ENCODE measurements at regions not wholly inside any gene's neighbourhood (a gene's known extent, or its start where the extent isn't known, plus 50 kb on each side); places are given as distances from the start of the nearest gene placed in this dataset.
"Not testable (repeated sequence)": the region's sequence is repeated elsewhere in the genome, so short reads cannot be mapped to it uniquely, and the experiment has no call there.

DNA sequence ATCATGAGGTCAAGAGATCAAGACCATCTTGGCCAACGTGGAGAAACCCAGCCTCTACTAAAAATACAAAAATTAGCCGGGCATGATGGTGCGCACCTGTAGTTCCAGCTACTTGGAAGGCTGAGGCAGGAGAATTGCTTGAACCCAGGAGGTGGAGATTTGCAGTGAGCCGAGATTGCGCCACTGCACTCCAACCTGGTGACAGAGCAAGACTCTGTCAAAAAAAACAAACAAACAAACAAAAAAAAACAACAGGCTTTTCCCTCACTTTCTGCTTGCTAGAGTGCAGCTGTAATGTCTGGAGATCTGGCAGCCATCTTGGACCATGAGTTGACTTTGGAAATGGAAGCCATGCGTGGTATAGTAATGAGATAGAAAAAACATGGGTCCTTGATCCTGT, 101.1 kb upstream of the SHB start:
- H3K36me3 ChIP-seq (ENCODE audit: control insufficient read depth in 2 of 3, insufficient read depth in 3 of 3, low read length in 3 of 3); H3K27me3 ChIP-seq (ENCODE audit: control insufficient read depth, insufficient read depth, low read length); H3K4me3 ChIP-seq (ENCODE audit: low read length in 3 of 3); intact Hi-C loops (cut with DNase I); FAIRE-seq; H3K9me3 ChIP-seq (ENCODE audit: control insufficient read depth in 2 of 3, insufficient read depth in 1 of 3, low read length in 3 of 3); DNase-seq; H3K4me1 ChIP-seq (ENCODE audit: control insufficient read depth in 2 of 3, insufficient read depth in 2 of 3, low read depth in 1 of 3, low read length in 3 of 3); H3K27ac ChIP-seq (ENCODE audit: low read depth in 2 of 2, low read length in 2 of 2); H3K9ac ChIP-seq (ENCODE audit: low read length in 3 of 3): not testable (repeated sequence)

GRCh38 chr9:38166501-38166900, 97.5 kb upstream of the SHB start:
- Histone ChIP-seq H3K9me3 (ENCODE audit: control insufficient read depth in 2 of 3, insufficient read depth in 1 of 3, low read length in 3 of 3) (peaks cover 0 to 8% (median 0%) of the 10 kb centered on the region in 3 donors), H3K27me3 (ENCODE audit: control insufficient read depth, insufficient read depth, low read length) (no peaks in the 10 kb centered on the region), H3K9ac (ENCODE audit: low read length in 3 of 3) (no peak overlapping the region), H3K27ac (ENCODE audit: low read depth in 2 of 2, low read length in 2 of 2) (no peak overlapping the region), H3K4me1 (ENCODE audit: control insufficient read depth in 2 of 3, insufficient read depth in 2 of 3, low read depth in 1 of 3, low read length in 3 of 3) (no peaks in the 10 kb centered on the region), H3K36me3 (ENCODE audit: control insufficient read depth in 2 of 3, insufficient read depth in 3 of 3, low read length in 3 of 3) (no peaks in the 10 kb centered on the region), H3K4me3 (ENCODE audit: low read length in 3 of 3) (no peak overlapping the region)
- no peak for TF ChIP-seq CTCF (IDR thresholded peaks at IDR 0.05; ENCODE audit: borderline replicate concordance, extremely low read depth, insufficient read depth)
- no peak for DNase-seq
- intact Hi-C loops (cut with DNase I): no loop called here
- FAIRE-seq: no peak

DNA sequence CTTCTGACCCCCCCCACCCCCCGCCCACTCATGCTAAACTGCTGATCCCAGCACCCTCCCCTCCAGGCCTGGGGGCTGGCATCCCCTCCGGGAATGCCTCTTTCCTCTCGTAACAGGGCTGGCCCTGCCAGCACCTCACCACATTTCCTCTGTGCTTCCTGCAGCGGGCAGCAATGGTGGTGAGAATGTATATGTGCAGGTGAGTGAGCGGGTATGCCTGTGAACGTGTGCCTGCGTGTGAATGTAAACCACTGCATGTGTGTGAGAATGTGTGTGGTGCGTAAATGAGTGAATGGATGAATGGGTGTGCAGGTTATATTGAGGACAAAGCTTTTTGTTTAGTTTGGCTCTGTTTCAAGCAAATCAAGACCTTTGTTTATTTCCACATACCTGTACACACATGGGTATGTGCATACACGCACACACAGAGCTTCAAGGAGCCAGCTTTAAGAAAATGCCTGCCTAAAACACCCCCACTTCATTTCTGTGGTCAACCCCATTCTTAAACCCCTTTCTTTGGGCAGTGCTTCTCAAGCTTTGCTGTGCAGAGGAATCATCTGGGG, 95.7 kb upstream of the SHB start:
- Histone ChIP-seq H3K27ac (ENCODE audit: low read depth in 2 of 2, low read length in 2 of 2) (no peak overlapping the region), H3K9ac (ENCODE audit: low read length in 3 of 3) (no peak overlapping the region), H3K27me3 (ENCODE audit: control insufficient read depth, insufficient read depth, low read length) (no peaks in the 10 kb centered on the region), H3K4me3 (ENCODE audit: low read length in 3 of 3) (no peak overlapping the region), H3K4me1 (ENCODE audit: control insufficient read depth in 2 of 3, insufficient read depth in 2 of 3, low read depth in 1 of 3, low read length in 3 of 3) (no peaks in the 10 kb centered on the region), H3K36me3 (ENCODE audit: control insufficient read depth in 2 of 3, insufficient read depth in 3 of 3, low read length in 3 of 3) (no peaks in the 10 kb centered on the region), H3K9me3 (ENCODE audit: control insufficient read depth in 2 of 3, insufficient read depth in 1 of 3, low read length in 3 of 3) (no peaks in the 10 kb centered on the region)
- intact Hi-C loops (cut with DNase I): no loop called here
- DNase-seq (peak in 1 of 5 donors; percentile 1), FAIRE-seq (no peak)
- TF ChIP-seq CTCF (IDR thresholded peaks at IDR 0.05; ENCODE audit: borderline replicate concordance, extremely low read depth, insufficient read depth): no peak

DNA sequence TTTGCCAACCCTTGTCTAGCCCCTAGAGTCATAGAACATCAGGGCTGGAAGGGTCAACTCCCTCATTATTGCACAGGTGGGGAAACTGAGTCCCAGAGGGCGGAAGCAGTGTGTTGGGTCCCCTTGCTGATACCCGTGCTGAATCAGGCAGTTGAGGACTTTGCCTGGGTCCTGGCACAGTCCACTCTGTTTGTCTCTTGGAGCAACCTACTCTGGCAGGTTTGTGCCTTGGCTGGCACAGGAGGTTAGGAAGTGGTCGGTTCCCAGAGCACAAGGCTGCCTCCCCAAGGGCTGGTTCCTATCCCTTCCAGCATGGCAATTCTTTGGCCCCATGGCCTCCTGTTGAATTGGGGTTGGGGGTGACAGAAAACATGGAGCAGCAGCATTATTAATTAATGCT, 94.5 kb upstream of the SHB start:
- Histone ChIP-seq H3K4me3 (ENCODE audit: low read length in 3 of 3) (no peak overlapping the region), H3K9ac (ENCODE audit: low read length in 3 of 3) (no peak overlapping the region), H3K4me1 (ENCODE audit: control insufficient read depth in 2 of 3, insufficient read depth in 2 of 3, low read depth in 1 of 3, low read length in 3 of 3) (no peaks in the 10 kb centered on the region), H3K36me3 (ENCODE audit: control insufficient read depth in 2 of 3, insufficient read depth in 3 of 3, low read length in 3 of 3) (no peaks in the 10 kb centered on the region), H3K9me3 (ENCODE audit: control insufficient read depth in 2 of 3, insufficient read depth in 1 of 3, low read length in 3 of 3) (no peaks in the 10 kb centered on the region), H3K27me3 (ENCODE audit: control insufficient read depth, insufficient read depth, low read length) (no peaks in the 10 kb centered on the region), H3K27ac (ENCODE audit: low read depth in 2 of 2, low read length in 2 of 2) (no peak overlapping the region)
- no peak for DNase-seq
- TF ChIP-seq CTCF (IDR thresholded peaks at IDR 0.05; ENCODE audit: borderline replicate concordance, extremely low read depth, insufficient read depth): no peak
- no peak for FAIRE-seq
- intact Hi-C loops (cut with DNase I): no loop called here
